Upper lobe of left lung (tissue), 4 donors: ENCODE measurements at regions not wholly inside any gene's neighbourhood (a gene's known extent, or its start where the extent isn't known, plus 50 kb on each side); places are given as distances from the start of the nearest gene placed in this dataset.

Source experiments
- CTCF ChIP-seq, 6 experiments: fragments of 450-650 bp in 4 of 6; fragments of 200-600 bp in 2 of 6; sonication (generic) in 2 of 6; IDR thresholded peaks; one replicate each; pipeline ENCODE4 v1.5.1; 2016 to 2019; ENCODE audit warnings: antibody characterized with exemption in 6 of 6
- POLR2A ChIP-seq, 4 donors: fragments of 450-650 bp; IDR thresholded peaks; one replicate each; pipeline ENCODE4 v1.5.1; 2016 to 2017; ENCODE audit warnings: antibody characterized with exemption in 4 of 4, mild to moderate bottlenecking in 2 of 4
- POLR2AphosphoS5 ChIP-seq, 2 donors: sonication (generic); formaldehyde crosslinking; IDR thresholded peaks; one replicate each; pipeline ENCODE4 v1.5.1; 2017; ENCODE audit warnings: antibody characterized with exemption in 2 of 2

GRCh38 chr4:64780664-64781063 lies 371.4 kb upstream of the TECRL start:
- no peak for TF ChIP-seq CTCF (IDR thresholded peaks at IDR 0.05)
- no peak for TF ChIP-seq POLR2A (IDR thresholded peaks at IDR 0.05)
- TF ChIP-seq POLR2AphosphoS5 (IDR thresholded peaks at IDR 0.05): no peak
